ENCODE measurements at regions not wholly inside any gene's neighbourhood (a gene's known extent, or its start where the extent isn't known, plus 50 kb on each side); places are given as distances from the start of the nearest gene placed in this dataset.
"Not testable (repeated sequence)": the region's sequence is repeated elsewhere in the genome, so short reads cannot be mapped to it uniquely, and the experiment has no call there.

- no peak for DNase-seq (ENCODE audit: low spot score)
Observed at GRCh38 chr3:170705131-170705530, 119.3 kb upstream of the SLC7A14 start.

DNA sequence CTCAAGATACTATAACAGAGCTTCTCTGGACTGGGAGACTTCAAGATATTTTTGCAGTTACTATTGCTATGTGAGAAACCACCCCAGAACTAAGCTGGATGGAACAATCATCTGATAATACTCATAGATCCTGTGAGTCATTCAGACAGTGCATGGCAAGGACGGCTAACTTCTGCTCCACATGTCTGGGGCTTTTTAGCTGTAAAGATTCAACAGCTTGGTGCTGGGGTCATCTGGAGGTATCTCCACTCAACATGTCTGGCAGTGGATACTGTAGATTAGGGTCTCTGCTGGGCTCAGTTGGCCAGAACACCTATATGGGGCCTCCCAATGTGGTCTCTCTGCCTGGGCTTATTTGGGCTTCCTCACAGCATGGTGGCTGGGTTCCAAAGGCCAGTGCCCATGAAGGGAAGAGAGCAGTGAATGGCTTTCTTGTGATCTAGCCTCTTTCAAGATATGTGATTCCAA, 117.3 kb upstream of the SLC7A14 start:
- DNase-seq (ENCODE audit: low spot score) = no peak

- no peak for DNase-seq (ENCODE audit: low spot score)
Observed at GRCh38 chr3:170701696-170702678, 116.1 kb upstream of the SLC7A14 start.

DNA sequence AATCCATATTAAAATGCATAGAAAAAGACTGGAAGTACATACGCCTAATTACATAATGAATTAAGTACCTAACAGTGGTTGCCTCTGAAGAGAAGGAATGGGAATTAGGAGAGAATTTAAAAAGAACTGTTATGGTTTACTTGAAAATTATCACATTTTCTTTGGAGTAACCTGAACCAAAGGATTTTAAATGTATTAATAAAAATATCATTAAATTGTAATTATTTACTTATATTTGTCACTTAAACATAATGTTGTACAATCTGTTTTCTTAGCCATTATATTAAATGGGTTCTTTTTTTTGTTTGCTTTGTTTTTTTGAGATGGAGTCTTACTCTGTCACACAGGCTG, 114.2 kb upstream of the SLC7A14 start:
- DNase-seq (ENCODE audit: low spot score) = no peak

GRCh38 chr3:170699158-170700053, 113.5 kb upstream of the SLC7A14 start:
- no peak for DNase-seq (ENCODE audit: low spot score)

GRCh38 chr3:170697908-170698307, 112.0 kb upstream of the SLC7A14 start:
- no peak for DNase-seq (ENCODE audit: low spot score)

DNA sequence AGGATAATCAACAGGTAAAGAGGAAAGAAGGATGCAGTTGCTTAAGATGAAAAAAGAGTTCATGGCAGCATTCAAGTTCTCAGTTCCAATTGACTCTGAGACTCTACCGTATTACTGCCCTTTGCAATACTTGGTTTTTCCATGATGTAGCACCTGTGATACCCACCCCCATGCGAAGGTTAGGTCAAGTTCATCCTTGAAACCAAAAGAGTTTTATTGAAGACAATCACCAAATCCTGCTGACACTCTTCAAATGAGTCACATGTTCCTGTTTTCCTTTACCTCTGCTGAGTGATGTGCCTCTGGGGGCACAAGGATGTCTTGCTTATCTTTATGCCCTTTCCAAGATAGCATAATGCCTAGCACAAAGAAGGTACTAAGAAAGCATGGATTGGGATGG, 111.3 kb upstream of the SLC7A14 start:
- DNase-seq (ENCODE audit: low spot score) = no peak

- DNase-seq (ENCODE audit: low spot score) = no peak
Observed at GRCh38 chr3:170695486-170696064, 109.7 kb upstream of the SLC7A14 start.

DNA sequence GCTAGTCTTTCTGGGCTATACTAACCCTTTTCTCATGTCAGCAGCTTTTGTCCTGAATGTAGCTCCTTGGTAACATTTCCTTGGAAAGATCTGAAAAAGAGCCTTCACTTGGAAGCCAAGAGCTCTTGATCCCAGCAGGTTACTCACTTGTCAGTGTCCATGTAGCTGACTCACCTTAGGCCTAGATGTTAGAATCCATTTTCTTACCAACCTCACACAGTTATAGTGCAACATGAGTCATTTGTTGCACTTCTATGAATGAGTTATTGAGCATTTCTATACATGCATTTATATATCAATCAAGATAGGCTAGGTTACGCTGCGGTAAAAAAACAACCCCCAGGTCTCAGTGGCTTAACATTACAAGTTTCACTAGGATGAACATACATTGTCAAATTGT, 106.8 kb upstream of the SLC7A14 start:
- no peak for DNase-seq (ENCODE audit: low spot score)

- DNase-seq (ENCODE audit: low spot score) = no peak
Observed at GRCh38 chr3:170690661-170690981, 104.7 kb upstream of the SLC7A14 start.

GRCh38 chr3:170689893-170690660, 104.2 kb upstream of the SLC7A14 start:
- DNase-seq (ENCODE audit: low spot score) = peak; percentile 54

DNA sequence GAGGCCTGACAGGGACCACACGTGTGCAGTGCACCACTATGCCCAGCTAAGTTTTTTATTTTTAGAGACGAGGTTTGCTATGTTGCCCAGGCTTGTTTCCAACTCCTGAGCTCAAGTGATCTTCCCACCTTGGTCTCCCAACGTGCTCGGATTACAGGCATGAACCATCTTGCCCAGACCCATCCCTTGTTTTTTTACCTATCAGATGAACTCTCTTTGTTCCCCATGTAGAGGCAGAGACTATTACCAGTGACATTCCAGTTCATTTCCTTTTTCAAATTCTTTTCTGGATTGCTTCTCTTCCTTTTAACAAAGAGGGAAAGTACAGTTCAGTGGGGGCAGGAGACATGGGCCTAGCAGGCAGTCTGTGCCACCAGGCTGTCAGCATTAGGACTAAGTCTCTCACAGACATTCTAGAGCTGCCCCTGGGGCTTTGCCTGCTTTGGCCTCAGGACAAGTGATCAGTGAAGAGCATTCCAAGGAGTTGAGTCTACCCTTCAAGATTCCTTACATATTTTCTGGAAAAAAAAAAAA, 103.5 kb upstream of the SLC7A14 start:
- DNase-seq (ENCODE audit: low spot score) = no peak

GRCh38 chr3:170688222-170688621, 102.3 kb upstream of the SLC7A14 start:
- not testable (repeated sequence) for DNase-seq (ENCODE audit: low spot score)

GRCh38 chr3:170680593-170680992, 94.7 kb upstream of the SLC7A14 start:
- DNase-seq (ENCODE audit: low spot score) = no peak

DNA sequence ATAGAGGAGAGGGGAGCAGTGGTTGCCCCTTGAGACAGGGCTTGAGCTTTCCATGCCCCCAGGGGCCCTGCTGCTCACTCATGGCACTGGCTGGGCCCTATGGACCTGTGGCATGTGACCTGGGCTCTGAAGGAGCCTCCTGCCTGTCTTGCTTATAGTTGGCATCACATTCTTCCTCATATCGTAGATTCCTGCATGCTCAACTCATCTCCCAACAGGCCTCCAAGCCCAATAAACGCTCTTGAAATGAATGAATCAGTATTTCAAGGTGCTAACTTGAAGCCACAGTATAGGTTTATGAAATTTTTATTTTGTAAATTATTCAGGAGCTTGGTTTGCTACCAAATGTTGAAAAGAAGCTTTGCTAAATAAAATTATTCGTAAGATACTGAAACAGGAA, 93.3 kb upstream of the SLC7A14 start:
- DNase-seq (ENCODE audit: low spot score) = no peak

- DNase-seq (ENCODE audit: low spot score) = no peak
Observed at GRCh38 chr3:170670504-170670903, 84.6 kb upstream of the SLC7A14 start.

- DNase-seq (ENCODE audit: low spot score) = not testable (repeated sequence)
Observed at GRCh38 chr3:170662986-170663385, 77.1 kb upstream of the SLC7A14 start.

DNA sequence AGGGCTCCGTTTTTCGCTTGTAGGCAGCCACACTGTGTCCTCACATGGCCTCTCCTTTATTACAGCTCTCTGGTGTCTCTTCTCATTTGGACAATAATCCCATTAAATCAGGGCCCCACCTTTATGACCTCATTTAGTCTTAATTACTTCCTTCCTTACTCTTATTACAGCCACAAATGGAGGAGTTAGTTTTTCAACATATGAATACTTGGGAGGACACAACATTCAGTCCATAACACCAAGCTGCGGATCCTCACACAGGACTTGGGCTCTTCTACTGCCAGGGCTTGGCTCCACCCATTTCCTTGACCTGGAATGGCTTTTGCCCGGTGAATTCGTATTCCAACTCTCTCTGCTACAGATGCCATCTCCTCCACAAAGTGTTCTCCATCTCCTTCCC, 74.3 kb upstream of the SLC7A14 start:
- DNase-seq (ENCODE audit: low spot score) = no peak

DNA sequence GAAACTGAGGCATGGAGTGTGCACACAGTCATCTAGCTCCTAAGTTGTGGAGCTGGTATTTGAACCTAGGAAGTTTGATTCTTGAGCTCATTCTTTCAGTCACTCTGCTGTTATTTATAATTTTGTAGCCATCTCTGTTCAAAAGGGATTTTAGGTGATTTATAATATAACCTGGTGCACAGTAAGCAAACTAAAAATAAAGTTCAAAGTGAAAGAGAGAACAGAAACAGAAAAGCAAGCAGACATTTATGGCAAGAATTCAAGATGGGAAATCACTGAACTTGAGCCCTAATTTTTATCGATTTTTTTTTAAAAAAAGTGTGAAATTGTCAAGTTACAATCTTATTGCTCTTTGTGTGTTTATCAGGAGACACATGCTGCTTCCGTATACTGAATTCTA, 71.4 kb upstream of the SLC7A14 start:
- DNase-seq (ENCODE audit: low spot score) = no peak

- DNase-seq (ENCODE audit: low spot score) = no peak
Observed at GRCh38 chr3:170656284-170656683, 70.4 kb upstream of the SLC7A14 start.

- DNase-seq (ENCODE audit: low spot score) = no peak
Observed at GRCh38 chr3:170653801-170654200, 67.9 kb upstream of the SLC7A14 start.
